Mesothelial cell of epicardium (in vitro differentiated cells): ENCODE measurements at regions not wholly inside any gene's neighbourhood (a gene's known extent, or its start where the extent isn't known, plus 50 kb on each side); places are given as distances from the start of the nearest gene placed in this dataset.
"Not testable (repeated sequence)": the region's sequence is repeated elsewhere in the genome, so short reads cannot be mapped to it uniquely, and the experiment has no call there.

Experiments used
- DNase-seq, 2 experiments: peaks; one replicate each; pipeline ENCODE4 v3.0.0; 2021; ENCODE audit warnings: low spot score in 2 of 2; ENCODE audit not compliant: unreplicated experiment in 2 of 2
- H3K27ac Mint-ChIP-seq: 2 replicates; pipeline ENCODE4 v1.8.0; 2021; ENCODE audit warnings: mixed read lengths
- H3K27me3 Mint-ChIP-seq: 2 replicates; pipeline ENCODE4 v1.8.0; 2021; ENCODE audit warnings: low read depth, mixed read lengths
- H3K36me3 Mint-ChIP-seq: 2 replicates; pipeline ENCODE4 v1.8.0; 2021; ENCODE audit warnings: mixed read lengths
- H3K4me1 Mint-ChIP-seq: 2 replicates; pipeline ENCODE4 v1.8.0; 2021; ENCODE audit warnings: mixed read lengths
- H3K4me3 Mint-ChIP-seq: 2 replicates; pipeline ENCODE4 v1.8.0; 2021; ENCODE audit warnings: mild to moderate bottlenecking, moderate library complexity, mixed read lengths
- H3K9me3 Mint-ChIP-seq: 2 replicates; pipeline ENCODE4 v1.8.0; 2021; ENCODE audit warnings: mixed read lengths
- TF ChIP-seq, protein P1 (sequence below): fragments of 200-600 bp; sonication (generic); IDR thresholded peaks from one replicate; pipeline ENCODE4 v1.5.0; 2021; ENCODE audit warnings: antibody characterized with exemption; ENCODE audit not compliant: unreplicated experiment

DNA sequence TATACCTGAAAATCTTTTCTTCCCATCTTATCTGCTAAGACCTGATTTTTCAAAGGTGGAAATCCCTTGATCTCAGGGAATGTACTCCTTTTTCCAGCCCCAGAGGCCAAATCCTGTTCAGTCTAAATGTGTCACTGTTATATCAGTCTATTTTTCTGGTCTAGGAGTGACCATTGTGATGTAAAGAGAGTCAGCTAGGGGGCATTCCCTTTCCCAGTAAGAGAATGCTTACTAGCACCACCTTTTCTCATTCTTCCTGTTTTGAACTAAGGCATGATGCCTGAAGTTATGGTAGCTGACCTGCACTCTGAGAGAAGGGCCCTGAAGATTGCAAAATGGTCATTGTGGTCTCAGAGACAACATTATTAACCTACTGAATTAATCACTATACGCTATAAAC lies 124.1 kb upstream of the XIRP2 start:
- Mint-ChIP-seq H3K4me3 (no peak overlapping the region), H3K9me3 (peaks cover 7% of the 10 kb centered on the region), H3K36me3 (no peaks in the 10 kb centered on the region), H3K27me3 (no peaks in the 10 kb centered on the region), H3K27ac (no peak overlapping the region), H3K4me1 (no peaks in the 10 kb centered on the region)
- DNase-seq, result no peak
- TF ChIP-seq, protein P1, sequence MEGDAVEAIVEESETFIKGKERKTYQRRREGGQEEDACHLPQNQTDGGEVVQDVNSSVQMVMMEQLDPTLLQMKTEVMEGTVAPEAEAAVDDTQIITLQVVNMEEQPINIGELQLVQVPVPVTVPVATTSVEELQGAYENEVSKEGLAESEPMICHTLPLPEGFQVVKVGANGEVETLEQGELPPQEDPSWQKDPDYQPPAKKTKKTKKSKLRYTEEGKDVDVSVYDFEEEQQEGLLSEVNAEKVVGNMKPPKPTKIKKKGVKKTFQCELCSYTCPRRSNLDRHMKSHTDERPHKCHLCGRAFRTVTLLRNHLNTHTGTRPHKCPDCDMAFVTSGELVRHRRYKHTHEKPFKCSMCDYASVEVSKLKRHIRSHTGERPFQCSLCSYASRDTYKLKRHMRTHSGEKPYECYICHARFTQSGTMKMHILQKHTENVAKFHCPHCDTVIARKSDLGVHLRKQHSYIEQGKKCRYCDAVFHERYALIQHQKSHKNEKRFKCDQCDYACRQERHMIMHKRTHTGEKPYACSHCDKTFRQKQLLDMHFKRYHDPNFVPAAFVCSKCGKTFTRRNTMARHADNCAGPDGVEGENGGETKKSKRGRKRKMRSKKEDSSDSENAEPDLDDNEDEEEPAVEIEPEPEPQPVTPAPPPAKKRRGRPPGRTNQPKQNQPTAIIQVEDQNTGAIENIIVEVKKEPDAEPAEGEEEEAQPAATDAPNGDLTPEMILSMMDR, result no peak

DNA sequence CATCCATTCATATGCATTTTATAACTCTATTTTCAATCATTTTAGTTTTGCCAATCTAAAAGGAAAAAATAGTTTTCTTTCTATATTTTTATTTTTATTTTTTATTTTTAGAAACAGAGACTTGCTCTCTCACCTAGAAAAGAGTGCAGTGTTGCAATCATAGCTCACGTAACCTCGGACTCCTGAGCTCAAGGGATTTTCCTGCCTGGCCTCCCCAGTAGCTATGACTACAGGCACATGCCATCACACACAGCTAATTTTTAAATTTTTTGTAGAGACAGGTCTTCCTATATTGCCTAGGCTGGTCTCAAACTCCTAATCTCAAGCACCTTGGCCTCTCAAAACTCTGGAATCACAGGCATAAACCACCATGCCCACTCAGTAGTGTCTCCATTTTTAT lies 125.5 kb upstream of the XIRP2 start:
- no peak overlapping the region for H3K4me3 Mint-ChIP-seq
- H3K27me3 Mint-ChIP-seq, result no peaks in the 10 kb centered on the region
- no peak overlapping the region for H3K27ac Mint-ChIP-seq
- H3K36me3 Mint-ChIP-seq, result no peaks in the 10 kb centered on the region
- no peak for DNase-seq
- TF ChIP-seq, protein P1, result no peak
- H3K4me1 Mint-ChIP-seq, result no peaks in the 10 kb centered on the region
- H3K9me3 Mint-ChIP-seq, result no peaks in the 10 kb centered on the region

DNA sequence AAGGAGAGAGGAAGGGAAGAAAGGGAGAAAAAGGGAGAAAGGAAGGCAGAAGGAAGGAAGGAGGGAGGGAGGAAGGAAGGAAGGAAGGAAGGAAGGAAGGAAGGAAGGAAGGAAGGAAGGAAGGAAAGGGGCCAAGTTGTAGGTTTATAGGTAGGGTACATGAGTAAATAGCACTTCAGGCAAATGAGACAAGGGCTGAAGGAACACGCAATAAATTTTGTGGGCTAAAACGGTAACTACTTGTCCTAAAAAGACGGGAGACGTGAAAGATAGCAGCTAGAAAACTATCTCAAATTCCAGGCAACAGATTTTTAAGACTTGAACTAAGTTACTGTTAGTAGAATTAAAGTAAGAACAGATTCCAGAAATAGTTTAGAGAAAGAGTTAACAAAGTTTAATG lies 129.3 kb upstream of the XIRP2 start:
- Mint-ChIP-seq H3K27me3 (no peaks in the 10 kb centered on the region), H3K4me3 (no peak overlapping the region), H3K4me1 (no peaks in the 10 kb centered on the region), H3K36me3 (no peaks in the 10 kb centered on the region), H3K27ac (no peak overlapping the region), H3K9me3 (no peaks in the 10 kb centered on the region)
- DNase-seq, result no peak
- TF ChIP-seq, protein P1, result no peak

DNA sequence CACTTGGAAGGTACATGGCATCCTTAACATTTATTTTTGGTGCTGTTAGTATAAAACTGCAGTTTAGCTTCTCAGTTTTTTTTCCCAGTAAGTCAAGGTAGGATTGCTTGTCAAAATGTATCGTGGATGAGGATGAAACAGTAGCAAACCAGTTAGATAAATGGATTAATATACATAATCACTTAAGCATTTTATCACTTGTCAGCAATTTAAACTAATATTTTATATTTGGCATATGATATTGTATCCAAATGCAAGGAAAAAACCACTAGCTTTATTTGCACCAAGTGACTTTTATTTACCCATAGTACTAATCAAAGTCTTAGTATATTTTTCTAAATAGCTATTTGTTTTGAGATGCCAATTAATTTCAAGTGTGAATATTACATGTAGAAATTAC lies 137.7 kb upstream of the XIRP2 start:
- H3K36me3 Mint-ChIP-seq, result no peaks in the 10 kb centered on the region
- no peak overlapping the region for H3K4me3 Mint-ChIP-seq
- no peak for DNase-seq
- no peak overlapping the region for H3K27ac Mint-ChIP-seq
- H3K9me3 Mint-ChIP-seq, result peaks cover 16% of the 10 kb centered on the region
- H3K4me1 Mint-ChIP-seq, result no peaks in the 10 kb centered on the region
- no peaks in the 10 kb centered on the region for H3K27me3 Mint-ChIP-seq
- TF ChIP-seq, protein P1, result no peak

DNA sequence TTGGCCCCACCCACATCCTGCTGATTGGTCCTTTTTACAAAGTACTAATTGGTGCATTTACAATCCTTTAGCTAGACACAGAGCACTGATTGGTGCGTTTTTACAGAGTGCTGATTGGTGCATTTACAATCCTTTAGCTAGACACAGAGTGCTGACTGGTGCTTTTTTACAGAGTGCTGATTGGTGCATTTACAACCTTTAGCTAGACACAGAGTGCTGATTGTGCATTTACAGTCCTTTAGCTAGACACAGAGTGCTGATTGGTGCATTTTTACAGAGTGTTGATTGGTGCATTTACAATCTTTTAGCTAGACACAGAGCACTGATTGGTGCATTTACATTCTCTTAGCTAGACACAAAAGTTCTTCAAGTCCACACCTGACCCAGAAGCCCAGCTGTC lies 144.2 kb upstream of the XIRP2 start:
- H3K27me3 Mint-ChIP-seq, H3K4me1 Mint-ChIP-seq, H3K27ac Mint-ChIP-seq, H3K4me3 Mint-ChIP-seq, DNase-seq: not testable (repeated sequence)
- Mint-ChIP-seq H3K36me3 (peaks cover 14% of the 10 kb centered on the region), H3K9me3 (peaks cover 57% of the 10 kb centered on the region)

DNA sequence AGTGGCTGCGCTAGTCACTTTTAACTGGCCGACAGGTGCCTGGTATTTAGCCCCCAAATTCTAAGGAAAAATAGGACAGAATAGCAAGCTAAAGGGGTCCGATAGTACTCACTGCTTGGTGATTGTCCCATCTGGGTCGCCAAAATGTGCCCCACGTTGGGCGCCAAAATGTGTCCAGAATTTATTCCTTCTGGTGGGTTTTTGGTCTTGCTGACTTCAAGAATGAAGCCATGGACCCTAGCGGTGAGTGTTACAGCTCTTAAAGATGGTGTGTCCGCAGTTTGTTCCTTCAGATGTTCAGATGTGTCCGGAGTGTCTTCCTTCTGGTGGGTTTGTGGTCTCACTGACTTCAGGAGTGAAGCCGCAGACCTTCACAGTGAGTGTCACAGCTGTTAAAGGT lies 144.8 kb upstream of the XIRP2 start:
- not testable (repeated sequence) for DNase-seq, H3K27me3 Mint-ChIP-seq, H3K27ac Mint-ChIP-seq, H3K4me3 Mint-ChIP-seq, H3K4me1 Mint-ChIP-seq
- H3K36me3 Mint-ChIP-seq, result peaks cover 14% of the 10 kb centered on the region
- H3K9me3 Mint-ChIP-seq, result peaks cover 55% of the 10 kb centered on the region

DNA sequence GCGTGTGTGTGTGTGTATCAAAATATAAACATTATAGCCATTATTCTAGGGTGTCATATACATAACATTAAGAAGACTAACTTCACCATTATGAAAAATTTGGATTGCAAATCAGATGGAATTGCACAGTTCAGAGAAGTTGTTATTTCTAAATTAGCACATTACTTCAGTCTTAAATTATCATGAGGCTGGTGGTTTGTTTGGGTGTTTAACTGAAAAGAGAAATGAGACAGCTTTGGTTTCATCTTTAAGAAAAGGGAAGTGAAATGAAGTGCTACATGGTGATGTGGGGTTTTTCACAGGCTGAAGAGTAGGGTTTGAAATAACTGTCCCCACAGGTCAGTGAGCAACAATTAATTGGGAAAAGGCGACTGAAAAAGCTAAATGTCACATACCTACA lies 161.2 kb upstream of the XIRP2 start:
- Mint-ChIP-seq H3K4me3 (no peak overlapping the region), H3K4me1 (no peaks in the 10 kb centered on the region), H3K27ac (no peak overlapping the region), H3K27me3 (peaks cover 3% of the 10 kb centered on the region), H3K36me3 (no peaks in the 10 kb centered on the region), H3K9me3 (peaks cover 25% of the 10 kb centered on the region)
- TF ChIP-seq, protein P1, result no peak
- DNase-seq, result no peak
